DMS53 treated with DMSO at 0.1 percent for 48 hours (cell line): ENCODE measurements at regions not wholly inside any gene's neighbourhood (a gene's known extent, or its start where the extent isn't known, plus 50 kb on each side); places are given as distances from the start of the nearest gene placed in this dataset.

ENCODE experiments used
- DNase-seq: peaks from one replicate; lab custom pipeline; 2025; ENCODE audit not compliant: unreplicated experiment; lab: John Stamatoyannopoulos, UW

- DNase-seq, result no peak
Observed at GRCh38 chr1:201682964-201683363, 144.0 kb downstream of the NAV1 start.

DNA sequence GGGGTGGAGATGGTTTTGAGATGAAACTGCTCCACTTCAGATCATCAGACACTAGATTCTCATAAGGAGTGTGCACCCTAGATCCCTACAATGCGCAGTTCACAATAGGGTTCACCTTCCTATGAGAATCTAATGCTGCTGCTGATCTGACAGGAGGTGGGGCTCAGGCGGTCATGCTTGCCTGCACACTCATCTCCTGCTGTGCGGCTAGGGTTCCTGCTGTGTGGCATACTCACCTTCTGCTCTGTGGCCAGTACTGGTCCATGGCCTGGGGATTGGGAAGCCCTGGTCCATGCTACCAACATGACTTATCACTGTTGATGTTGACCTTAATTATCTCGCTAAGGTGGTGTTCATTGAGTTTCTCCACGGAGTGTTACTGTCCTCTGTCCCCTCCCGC is 144.5 kb downstream of the NAV1 start:
- no peak for DNase-seq

DNA sequence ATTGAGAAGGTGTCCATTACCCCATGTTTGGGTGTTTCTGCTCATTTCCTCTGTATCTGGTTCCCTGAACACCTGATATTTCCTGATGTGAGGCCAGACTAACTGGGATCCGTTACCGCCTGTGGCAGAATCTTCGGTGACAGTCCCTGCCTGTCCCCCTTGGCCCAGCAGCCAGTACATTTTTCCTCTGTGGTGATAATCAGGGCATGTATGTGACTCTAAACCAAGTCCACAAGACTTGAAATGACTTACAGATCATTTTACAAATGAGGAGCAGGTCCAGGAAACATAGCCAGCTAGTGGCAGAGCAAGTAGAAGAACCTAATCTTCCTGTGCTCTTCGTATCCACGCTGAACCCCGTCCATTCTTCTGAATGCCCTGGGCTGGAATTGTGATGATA is 143.5 kb upstream of the IPO9 start:
- no peak for DNase-seq

DNA sequence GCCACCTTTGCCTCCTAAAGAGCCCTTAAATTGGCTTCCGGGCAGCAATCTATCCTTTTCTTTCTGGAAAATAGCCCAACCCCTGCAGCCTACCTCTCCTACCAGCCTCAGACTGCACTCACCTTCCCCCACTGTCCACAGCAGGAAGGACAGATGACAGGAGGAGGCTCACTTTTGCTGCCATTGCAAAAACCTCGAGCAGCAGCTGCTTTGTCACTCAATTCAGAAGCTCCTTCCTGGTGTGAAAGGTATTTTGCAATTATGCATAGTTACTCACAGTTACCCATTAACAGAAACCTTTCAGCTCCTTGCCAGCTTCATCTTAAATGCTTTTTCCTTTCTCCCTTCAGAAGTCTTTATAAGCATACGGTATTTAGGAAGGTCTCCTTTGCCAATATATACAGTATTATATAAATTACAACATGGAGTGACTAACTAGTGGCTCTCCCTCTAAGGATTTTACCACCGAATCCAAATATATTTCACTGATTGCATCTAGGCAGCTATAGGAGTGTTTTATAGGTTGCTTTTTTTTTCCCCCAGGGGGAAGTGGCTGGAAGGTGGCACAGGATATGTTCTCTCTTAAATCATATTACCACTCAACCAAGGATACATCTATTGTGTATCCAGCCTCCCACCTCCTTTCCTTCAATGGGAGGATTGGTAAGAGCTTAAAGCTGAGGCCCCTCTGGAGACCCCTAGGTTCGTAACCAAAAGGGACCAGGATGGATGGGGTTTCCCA is 142.1 kb upstream of the IPO9 start:
- peak; percentile 90 for DNase-seq

DNA sequence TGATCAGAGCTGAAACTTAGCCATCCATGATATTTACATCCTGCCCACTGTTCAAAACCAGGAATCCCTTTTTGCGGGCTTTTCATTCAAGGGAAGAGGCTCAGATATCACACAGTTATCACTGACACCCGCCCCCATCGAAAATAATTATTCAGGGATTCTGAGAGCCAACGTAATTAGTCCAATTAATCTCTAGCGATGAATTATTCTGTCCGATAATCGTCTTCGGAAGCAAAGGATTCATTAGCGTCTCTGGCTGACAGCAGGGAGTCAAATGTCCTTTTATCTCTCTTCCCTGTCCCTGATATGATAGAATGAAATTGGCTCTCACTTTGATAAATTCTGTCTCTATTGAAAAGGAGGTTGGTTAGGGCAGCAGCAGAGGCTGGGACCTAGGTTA is 140.4 kb upstream of the IPO9 start:
- DNase-seq, result no peak

- DNase-seq, result no peak
Observed at GRCh38 chr1:201689647-201690046, 139.3 kb upstream of the IPO9 start.

GRCh38 chr1:201690528-201690927 is 138.4 kb upstream of the IPO9 start:
- no peak for DNase-seq

GRCh38 chr1:201691716-201692554 is 137.0 kb upstream of the IPO9 start:
- no peak for DNase-seq

DNA sequence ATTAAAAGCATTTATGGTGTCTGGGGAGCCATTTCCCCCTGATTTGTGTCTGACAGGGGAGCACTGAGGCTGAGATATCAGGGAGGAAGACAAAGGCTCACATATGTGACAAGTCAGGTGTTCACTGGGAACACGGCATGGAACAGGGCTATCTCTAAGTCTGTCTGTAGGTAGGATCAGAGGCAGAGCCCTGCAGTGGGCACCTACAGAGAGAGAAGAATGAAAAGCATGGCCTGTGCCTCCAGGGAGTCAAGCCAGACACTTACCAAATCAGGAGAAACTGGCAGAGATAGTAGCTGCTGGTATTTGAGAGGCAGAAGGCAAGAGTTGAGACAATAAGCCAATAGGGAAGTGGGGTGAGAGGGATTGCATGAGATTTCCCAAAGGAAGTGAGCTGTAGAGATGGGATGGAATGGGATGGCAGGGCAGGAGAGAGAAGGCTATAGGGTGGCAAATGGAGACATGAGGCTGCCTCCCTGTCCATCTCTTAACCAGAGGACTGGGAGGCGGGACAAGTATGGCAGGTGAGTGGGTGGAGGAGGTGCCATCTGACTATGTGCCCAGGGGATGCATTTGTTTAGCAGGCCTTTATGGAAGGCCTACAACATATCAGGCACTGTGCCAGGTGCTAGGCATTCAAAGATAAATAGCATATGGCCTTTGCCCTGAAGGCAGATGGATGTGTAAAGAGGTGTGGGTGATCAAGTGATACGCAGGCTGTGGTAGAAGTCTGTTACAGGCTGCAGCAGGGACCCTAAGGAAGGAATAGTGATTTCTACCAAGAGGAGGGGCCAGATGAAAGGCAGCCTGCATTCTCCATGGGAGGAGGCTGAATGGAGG is 136.2 kb upstream of the IPO9 start:
- peak; percentile 45 for DNase-seq

DNA sequence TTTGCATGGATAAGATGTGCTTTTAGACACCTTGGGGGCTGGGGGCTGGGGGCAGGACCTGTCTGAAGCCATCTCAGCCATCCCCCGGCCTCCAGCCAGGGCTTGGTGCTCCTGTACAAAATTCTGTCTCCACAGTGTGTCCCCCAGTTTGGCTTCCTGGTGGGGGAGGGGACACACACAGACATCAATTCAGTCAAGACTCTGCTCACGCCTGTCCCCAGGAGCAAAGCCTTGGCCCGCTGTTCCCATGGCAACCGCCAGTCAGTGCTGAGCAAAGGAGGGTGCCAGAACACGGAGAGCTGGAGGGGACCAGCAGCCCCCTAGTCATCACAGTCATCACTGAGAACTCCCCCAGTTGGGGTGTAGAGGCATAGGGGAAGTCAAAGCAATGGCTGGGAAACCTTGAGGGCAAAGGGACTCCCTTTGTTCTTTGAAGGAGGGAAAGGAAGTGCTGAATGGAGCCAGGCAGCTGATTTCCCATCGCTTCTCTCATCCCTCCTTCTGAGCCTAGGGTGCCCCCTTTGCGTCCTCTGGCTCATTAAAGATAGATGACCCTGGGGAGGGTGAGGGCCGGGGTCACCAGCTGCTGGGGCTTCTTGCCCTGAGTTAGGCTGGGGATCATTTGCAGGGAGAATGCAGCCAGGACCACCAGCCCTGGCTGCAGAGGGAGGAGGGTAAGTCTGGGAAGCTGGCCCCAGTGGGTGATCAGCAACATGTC is 134.9 kb upstream of the IPO9 start:
- no peak for DNase-seq

- no peak for DNase-seq
Observed at GRCh38 chr1:201694608-201695335, 134.2 kb upstream of the IPO9 start.

DNA sequence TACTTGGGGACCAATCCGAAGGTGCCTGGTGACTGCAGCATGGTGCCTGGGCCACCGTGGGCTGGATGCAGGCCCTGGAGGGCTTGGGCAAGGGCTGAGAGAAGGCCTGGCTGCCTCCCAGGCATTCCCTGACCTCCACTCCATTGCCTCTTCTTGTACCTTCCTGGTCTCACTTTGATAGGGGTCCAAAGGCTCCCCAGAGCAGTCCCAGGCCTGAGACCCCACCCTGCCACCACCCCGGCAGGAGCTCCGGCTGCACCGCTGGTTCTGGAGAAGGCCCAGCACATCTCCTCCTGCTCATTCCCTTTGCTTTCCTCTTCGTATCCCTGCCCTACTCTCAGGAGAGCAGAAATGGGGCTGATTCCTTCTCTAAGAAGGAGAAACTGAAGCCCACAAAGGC is 133.3 kb upstream of the IPO9 start:
- no peak for DNase-seq

DNA sequence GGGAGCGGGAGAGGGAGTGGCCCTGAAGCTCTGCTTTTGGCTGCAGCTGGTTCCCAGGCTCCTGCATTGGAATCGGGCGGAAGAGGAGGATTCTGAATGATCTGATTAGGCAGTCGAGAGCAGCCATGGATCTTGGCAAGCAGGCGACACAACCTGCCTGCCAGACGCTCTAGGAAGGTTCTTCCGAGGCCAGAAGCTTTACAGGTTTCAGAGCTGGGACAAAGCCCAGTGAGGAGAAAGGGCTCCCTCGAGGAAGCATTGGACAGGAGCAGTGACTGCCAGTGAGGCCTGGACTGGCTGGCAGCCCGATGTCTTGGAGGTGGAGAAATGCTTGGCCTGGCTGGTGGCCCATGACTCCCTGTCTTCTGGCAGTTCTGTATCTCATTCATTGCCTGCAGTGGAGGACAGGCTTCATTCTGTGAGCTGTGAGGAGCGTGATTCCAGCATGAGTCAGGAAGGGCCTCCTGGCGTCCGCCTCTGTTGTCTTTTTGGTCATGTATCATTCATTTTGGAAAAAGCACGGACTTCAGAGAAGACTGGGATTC is 132.7 kb upstream of the IPO9 start:
- DNase-seq, result no peak

DNA sequence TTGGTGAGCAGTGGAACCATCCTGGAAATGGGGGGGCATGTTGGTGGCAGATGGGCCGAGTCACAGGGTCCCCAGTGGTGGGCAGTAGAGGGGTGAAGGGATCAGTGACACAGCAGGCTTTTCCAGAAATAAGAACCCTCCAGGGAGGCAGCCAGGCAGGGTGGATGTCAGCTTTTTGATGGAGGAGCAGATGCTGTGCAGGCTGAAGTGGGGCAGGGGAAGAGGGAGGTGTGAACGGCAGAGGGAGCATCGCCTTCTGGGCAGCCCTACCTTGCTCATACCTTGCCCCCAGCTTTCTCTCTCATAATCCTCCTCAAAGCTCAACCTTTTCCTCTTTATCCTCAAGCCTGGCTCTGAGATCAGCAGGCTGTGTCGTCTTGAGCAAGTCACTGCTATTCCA is 131.8 kb upstream of the IPO9 start:
- no peak for DNase-seq

- no peak for DNase-seq
Observed at GRCh38 chr1:201701831-201702230, 127.1 kb upstream of the IPO9 start.

DNA sequence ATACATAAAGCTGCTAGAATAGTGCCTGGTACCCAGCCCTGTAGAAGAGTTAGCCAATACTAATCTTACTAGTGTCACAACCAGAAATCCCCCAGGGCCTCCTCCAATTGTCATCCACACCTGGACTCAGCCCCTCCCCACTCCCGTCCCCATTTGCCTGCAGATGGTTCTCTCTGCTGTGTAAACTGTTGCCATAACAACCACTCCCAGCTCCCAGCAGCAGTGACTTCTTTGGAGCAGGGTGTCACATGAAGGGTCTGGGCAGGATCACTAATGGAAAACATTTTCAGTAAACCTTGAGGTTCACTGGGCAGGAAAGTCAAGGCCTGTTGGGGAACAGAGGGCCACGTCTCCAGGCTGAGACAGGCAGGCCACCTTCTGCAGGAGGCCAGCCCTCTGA is 126.0 kb upstream of the IPO9 start:
- peak; percentile 97 for DNase-seq

DNA sequence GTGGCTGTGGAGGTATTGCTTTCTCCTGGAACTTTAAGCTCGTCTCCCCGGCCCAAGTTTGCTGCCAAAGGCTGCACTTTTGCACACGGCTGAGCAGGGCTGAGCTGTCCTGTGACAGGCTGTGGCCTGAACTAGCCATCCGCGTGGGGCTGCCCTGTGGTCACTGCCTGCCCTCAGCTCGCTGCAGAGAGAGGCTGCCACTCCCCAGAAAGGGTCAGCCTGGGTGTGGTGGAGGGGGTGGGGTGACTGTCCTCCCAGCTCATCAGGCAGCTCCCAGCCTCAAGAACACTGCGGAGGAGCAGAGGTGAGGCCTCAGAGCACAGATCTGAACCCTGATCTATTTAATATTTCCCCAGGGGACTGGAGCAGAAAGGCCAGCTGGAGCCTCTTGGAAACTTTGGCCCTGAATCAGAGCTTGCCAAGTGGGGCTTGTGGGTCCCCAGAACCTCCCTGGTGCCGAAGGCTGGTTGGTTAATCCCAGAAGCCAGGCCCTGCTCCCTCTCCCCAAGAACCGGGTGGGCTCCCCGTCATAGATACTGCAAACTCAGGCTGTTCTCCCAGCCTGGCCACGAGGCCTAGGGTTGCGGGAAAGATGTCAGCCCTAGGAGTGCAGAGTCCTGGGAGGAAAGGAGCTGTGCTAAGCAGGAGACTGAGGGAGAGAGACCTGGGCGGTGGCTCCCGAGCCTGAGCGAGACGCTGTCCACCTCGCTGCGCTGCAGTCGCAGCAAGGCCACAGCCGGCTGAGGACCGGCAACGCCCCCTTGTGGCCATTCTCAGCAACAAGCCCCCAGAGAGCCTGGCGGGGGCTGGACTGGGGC is 125.1 kb upstream of the IPO9 start:
- peak; percentile 86 for DNase-seq

DNA sequence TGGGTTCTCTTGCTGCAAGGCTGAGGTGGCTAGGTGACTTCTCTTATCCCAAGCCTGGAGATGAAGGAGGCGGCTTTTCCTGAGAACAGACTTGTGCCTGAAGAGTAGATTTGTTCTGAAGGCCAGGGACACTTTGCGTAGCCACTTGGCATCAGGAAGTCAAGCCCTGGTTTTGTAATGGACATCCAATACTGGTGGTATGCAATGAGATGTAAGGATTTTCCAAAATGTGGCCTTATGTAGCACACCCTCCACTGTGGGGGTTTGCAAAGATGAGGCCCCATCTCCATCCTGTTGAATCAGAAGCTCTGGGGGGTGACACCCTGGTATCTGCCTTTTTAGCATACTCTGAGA is 124.5 kb upstream of the IPO9 start:
- no peak for DNase-seq

DNA sequence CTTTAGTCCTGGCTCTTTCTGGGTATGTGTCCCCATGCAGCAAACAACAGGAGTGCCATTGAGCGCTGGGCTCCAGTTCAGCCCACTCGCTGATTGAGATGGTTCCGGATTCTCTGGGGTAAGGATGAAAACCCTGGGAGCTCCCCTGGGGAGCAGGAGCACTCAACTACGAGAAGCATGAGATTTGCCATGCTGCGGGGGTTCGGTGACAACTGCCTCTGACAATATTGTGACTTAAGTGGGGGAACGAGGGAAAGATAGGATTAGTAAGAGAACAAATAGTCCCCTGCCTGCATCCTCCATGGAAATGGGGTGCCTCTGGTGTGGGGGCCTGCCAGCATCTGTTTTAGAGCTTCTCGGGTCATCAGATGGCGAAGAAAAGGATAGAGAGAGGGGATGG is 123.6 kb upstream of the IPO9 start:
- no peak for DNase-seq
